GM13977 (cell line): ENCODE measurements at regions not wholly inside any gene's neighbourhood (a gene's known extent, or its start where the extent isn't known, plus 50 kb on each side); places are given as distances from the start of the nearest gene placed in this dataset.

Experiments used
- DNase-seq: peaks from one replicate; pipeline ENCODE4 v3.0.0; 2012; ENCODE audit warnings: low spot score
- in situ Hi-C: fragments of 300-500 bp; cut with MboI; formaldehyde crosslinking; loops from one replicate; pipeline ENCODE4 v1.12.0; 2022; ENCODE audit warnings: low sequenced_read_pairs, low pct_unique_long_range_greater_than_20kb, mixed read lengths, inconsistent platforms; ENCODE audit not compliant: unreplicated experiment
- TF ChIP-seq, protein P1 (sequence below): IDR thresholded peaks from 2 replicates; pipeline ENCODE4 v1.5.1; 2012; ENCODE audit warnings: mild to moderate bottlenecking, control low read depth; ENCODE audit not compliant: insufficient read depth; ENCODE audit errors: extremely low read depth, missing control alignments

DNA sequence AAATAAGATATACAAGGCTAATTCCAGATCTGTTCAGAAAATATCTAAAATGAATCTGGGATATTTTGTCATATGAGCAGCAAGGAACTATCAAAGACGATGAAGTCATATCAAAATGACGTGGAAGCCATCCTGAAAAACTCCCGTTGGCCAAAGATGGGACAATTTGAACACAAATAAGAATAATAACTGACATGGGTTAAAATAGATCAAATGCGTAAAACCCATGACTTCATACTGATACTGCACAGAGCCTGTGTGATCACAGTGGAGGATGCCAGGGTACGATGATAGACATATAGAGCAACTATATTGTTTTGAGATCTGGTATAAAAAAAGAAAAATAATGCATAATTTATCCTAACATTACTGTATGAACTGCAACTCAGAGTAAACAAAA, 51.0 kb upstream of the PIP5K1B start:
- in situ Hi-C loops = no loop called here
- no peak for DNase-seq
- TF ChIP-seq, protein P1, sequence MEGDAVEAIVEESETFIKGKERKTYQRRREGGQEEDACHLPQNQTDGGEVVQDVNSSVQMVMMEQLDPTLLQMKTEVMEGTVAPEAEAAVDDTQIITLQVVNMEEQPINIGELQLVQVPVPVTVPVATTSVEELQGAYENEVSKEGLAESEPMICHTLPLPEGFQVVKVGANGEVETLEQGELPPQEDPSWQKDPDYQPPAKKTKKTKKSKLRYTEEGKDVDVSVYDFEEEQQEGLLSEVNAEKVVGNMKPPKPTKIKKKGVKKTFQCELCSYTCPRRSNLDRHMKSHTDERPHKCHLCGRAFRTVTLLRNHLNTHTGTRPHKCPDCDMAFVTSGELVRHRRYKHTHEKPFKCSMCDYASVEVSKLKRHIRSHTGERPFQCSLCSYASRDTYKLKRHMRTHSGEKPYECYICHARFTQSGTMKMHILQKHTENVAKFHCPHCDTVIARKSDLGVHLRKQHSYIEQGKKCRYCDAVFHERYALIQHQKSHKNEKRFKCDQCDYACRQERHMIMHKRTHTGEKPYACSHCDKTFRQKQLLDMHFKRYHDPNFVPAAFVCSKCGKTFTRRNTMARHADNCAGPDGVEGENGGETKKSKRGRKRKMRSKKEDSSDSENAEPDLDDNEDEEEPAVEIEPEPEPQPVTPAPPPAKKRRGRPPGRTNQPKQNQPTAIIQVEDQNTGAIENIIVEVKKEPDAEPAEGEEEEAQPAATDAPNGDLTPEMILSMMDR = no peak
